Thyroid gland (tissue), 4 donors: ENCODE measurements at regions not wholly inside any gene's neighbourhood (a gene's known extent, or its start where the extent isn't known, plus 50 kb on each side); places are given as distances from the start of the nearest gene placed in this dataset.

ENCODE experiments used
- CTCF ChIP-seq, 6 experiments: fragments of 200-600 bp in 3 of 6; fragments of 450-650 bp in 3 of 6; sonication (generic) in 3 of 6; IDR thresholded peaks; one replicate each; pipeline ENCODE4 v1.5.1; 2016 to 2019; ENCODE audit warnings: antibody characterized with exemption in 6 of 6, mild to moderate bottlenecking in 2 of 6, inconsistent platforms in 1 of 6, moderate library complexity in 1 of 6
- POLR2A ChIP-seq, 2 donors: fragments of 450-650 bp; IDR thresholded peaks; one replicate each; pipeline ENCODE4 v1.6.1; 2017; ENCODE audit warnings: antibody characterized with exemption in 2 of 2, mild to moderate bottlenecking in 2 of 2, moderate library complexity in 1 of 2

- TF ChIP-seq CTCF (IDR thresholded peaks at IDR 0.05) (no peak), POLR2A (IDR thresholded peaks at IDR 0.05) (no peak)
Observed at GRCh38 chrX:22340022-22340616, 67.4 kb downstream of the CBLL2 start.
